ENCODE measurements at regions not wholly inside any gene's neighbourhood (a gene's known extent, or its start where the extent isn't known, plus 50 kb on each side); places are given as distances from the start of the nearest gene placed in this dataset.
"Not testable (repeated sequence)": the region's sequence is repeated elsewhere in the genome, so short reads cannot be mapped to it uniquely, and the experiment has no call there.

- DNase-seq (ENCODE audit: low spot score); H3K27me3 Mint-ChIP-seq (ENCODE audit: low read depth); H3K27ac Mint-ChIP-seq; H3K4me1 Mint-ChIP-seq (ENCODE audit: low read depth); H3K4me3 Mint-ChIP-seq: not testable (repeated sequence)
- Mint-ChIP-seq H3K9me3 (peaks cover 45% of the 10 kb centered on the region), H3K36me3 (ENCODE audit: low read depth) (peaks cover 31% of the 10 kb centered on the region)
Observed at GRCh38 chr4:49140351-49140750, 154.3 kb downstream of the CWH43 start.

DNA sequence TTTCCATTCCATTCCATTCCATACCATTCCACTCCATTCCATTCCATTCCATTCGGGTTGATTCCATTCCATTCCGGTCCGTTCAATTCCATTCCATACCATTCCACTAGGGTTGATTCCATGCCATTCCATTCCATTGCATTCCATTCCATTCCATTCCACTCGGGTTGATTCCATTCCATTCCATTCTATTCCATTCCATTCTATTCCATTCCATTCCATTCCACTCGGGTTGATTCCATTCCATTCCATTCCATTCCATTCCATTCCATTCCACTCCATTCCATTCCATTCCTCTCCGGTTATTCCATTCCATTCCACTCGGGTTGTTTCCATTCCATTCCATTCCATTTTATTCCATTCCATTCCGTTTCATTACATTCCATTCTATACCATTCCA, 155.9 kb downstream of the CWH43 start:
- H3K27me3 Mint-ChIP-seq (ENCODE audit: low read depth); H3K27ac Mint-ChIP-seq; DNase-seq (ENCODE audit: low spot score); H3K4me1 Mint-ChIP-seq (ENCODE audit: low read depth); H3K4me3 Mint-ChIP-seq: not testable (repeated sequence)
- Mint-ChIP-seq H3K9me3 (peaks cover 52% of the 10 kb centered on the region), H3K36me3 (ENCODE audit: low read depth) (peaks cover 32% of the 10 kb centered on the region)

DNA sequence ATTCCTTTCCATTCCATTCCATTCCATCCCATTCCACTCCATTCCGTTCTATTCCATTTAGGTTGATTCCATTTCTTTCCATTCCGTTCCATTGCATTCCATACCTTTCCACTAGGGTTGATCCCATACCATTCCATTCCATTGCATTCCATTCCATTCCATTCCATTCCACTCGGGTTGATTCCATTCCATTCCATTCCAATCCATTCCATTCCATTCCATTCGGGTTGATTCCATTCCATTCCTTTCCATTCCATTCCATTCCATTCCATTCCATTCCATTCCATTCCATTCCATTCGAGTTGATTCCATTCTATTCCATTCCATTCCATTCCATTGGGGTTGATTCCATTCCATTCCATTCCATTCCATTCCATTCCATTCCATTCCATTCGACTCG, 161.1 kb downstream of the CWH43 start:
- DNase-seq (ENCODE audit: low spot score); H3K27me3 Mint-ChIP-seq (ENCODE audit: low read depth); H3K4me1 Mint-ChIP-seq (ENCODE audit: low read depth); H3K4me3 Mint-ChIP-seq; H3K27ac Mint-ChIP-seq: not testable (repeated sequence)
- Mint-ChIP-seq H3K36me3 (ENCODE audit: low read depth) (peaks cover 45% of the 10 kb centered on the region), H3K9me3 (peaks cover 69% of the 10 kb centered on the region)

- DNase-seq (ENCODE audit: low spot score); H3K4me3 Mint-ChIP-seq; H3K27me3 Mint-ChIP-seq (ENCODE audit: low read depth); H3K4me1 Mint-ChIP-seq (ENCODE audit: low read depth); H3K27ac Mint-ChIP-seq: not testable (repeated sequence)
- Mint-ChIP-seq H3K9me3 (peaks cover 68% of the 10 kb centered on the region), H3K36me3 (ENCODE audit: low read depth) (peaks cover 45% of the 10 kb centered on the region)
Observed at GRCh38 chr4:49147596-49147995, 161.5 kb downstream of the CWH43 start.

- H3K4me3 Mint-ChIP-seq; DNase-seq (ENCODE audit: low spot score); H3K27ac Mint-ChIP-seq; H3K27me3 Mint-ChIP-seq (ENCODE audit: low read depth); H3K4me1 Mint-ChIP-seq (ENCODE audit: low read depth): not testable (repeated sequence)
- peaks cover 68% of the 10 kb centered on the region for H3K9me3 Mint-ChIP-seq
- H3K36me3 Mint-ChIP-seq (ENCODE audit: low read depth): peaks cover 46% of the 10 kb centered on the region
Observed at GRCh38 chr4:49149006-49149975, 163.2 kb downstream of the CWH43 start.

DNA sequence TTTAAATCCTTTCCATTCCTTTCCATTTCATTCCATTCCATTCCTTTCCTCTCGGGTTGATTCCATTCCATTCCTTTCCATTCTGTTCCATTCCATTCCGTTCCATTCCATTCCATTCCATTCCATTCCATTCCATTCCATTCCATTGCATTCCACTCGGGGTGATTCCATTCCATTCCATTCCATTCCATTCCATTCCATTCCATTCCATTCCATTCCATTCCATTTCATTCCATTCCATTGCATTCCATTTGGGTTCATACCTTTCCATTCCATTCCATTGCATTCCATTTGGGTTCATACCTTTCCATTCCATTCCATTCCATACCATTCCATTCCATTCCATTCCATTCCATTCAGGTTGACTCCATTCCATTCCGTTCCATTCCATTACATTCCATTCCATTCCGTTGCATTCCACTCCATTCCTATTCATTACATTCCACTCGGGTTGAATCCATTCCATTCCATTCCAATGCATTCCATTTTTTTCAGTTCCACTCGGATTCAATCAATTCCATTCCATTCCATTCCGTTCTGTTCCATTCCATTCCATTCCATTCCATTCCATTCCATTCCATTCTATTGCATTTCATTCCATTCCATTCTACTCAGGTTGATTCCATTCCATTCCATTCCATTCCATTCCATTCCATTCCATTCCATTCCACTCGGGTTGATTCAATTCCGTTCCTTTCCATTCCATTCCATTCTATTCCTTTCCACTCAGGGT, 164.4 kb downstream of the CWH43 start:
- not testable (repeated sequence) for H3K27me3 Mint-ChIP-seq (ENCODE audit: low read depth); H3K4me1 Mint-ChIP-seq (ENCODE audit: low read depth); H3K27ac Mint-ChIP-seq; H3K4me3 Mint-ChIP-seq; DNase-seq (ENCODE audit: low spot score)
- peaks cover 49% of the 10 kb centered on the region for H3K36me3 Mint-ChIP-seq (ENCODE audit: low read depth)
- peaks cover 70% of the 10 kb centered on the region for H3K9me3 Mint-ChIP-seq

- H3K27ac Mint-ChIP-seq; DNase-seq (ENCODE audit: low spot score); H3K4me3 Mint-ChIP-seq; H3K27me3 Mint-ChIP-seq (ENCODE audit: low read depth); H3K4me1 Mint-ChIP-seq (ENCODE audit: low read depth): not testable (repeated sequence)
- peaks cover 76% of the 10 kb centered on the region for H3K9me3 Mint-ChIP-seq
- H3K36me3 Mint-ChIP-seq (ENCODE audit: low read depth): peaks cover 52% of the 10 kb centered on the region
Observed at GRCh38 chr4:49153011-49153410, 166.9 kb downstream of the CWH43 start.

DNA sequence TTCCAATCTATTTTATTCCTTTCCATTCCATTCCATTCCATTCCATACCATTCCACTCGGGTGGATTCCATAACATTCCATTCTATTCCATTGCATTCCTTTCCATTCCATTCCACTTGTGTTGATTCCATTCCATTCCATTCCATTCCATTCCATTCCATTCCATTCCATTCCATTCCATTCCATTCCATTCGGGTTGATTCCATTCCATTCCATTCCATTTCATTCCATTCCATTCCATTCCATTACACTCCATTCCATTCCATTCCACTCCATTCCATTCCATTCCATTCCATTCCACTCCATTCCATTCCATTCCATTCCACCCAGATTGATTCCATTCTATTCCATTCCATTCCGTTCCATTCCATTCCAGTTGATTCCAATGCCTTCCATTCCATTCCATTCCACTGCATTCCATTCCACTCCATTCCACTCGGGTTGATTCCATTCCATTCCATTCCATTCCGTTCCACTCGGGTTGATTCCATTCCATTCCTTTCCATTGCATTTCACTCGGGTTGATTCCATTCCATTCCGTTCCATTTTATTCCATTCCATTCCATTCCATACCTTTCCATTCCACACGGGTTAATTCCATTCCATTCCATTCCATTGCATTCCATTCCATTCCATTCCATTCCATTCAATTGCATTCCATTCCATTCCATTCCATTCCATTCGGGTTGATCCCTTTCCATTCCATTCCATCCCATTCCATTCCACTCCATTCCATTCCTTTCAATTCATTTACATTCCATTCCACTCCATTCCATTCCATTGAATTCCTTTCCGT, 168.4 kb downstream of the CWH43 start:
- H3K27me3 Mint-ChIP-seq (ENCODE audit: low read depth); H3K27ac Mint-ChIP-seq; H3K4me1 Mint-ChIP-seq (ENCODE audit: low read depth); DNase-seq (ENCODE audit: low spot score); H3K4me3 Mint-ChIP-seq: not testable (repeated sequence)
- Mint-ChIP-seq H3K9me3 (peaks cover 66% of the 10 kb centered on the region), H3K36me3 (ENCODE audit: low read depth) (peaks cover 45% of the 10 kb centered on the region)

- not testable (repeated sequence) for DNase-seq (ENCODE audit: low spot score); H3K27me3 Mint-ChIP-seq (ENCODE audit: low read depth); H3K4me1 Mint-ChIP-seq (ENCODE audit: low read depth); H3K4me3 Mint-ChIP-seq; H3K27ac Mint-ChIP-seq
- H3K36me3 Mint-ChIP-seq (ENCODE audit: low read depth): peaks cover 41% of the 10 kb centered on the region
- peaks cover 60% of the 10 kb centered on the region for H3K9me3 Mint-ChIP-seq
Observed at GRCh38 chr4:49155270-49155669, 169.2 kb downstream of the CWH43 start.

DNA sequence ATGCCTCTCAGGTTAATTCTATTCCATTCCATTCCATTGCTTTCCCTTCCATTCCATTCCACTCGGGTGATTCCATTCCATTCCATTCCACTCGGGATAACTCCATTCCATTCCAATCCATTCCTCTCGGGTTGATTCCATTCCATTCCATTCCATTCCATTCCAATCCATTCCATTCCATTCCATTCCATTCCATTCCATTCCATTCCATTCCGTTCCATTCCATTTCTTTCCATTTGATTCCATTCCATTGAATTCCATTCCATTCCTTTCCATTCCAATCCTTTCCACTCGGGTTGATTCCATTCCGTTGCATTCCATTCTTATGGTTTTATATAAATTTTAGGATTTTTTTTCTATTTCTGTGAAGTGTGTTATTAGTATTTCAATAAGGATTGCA, 170.2 kb downstream of the CWH43 start:
- H3K4me3 Mint-ChIP-seq; DNase-seq (ENCODE audit: low spot score); H3K27me3 Mint-ChIP-seq (ENCODE audit: low read depth); H3K4me1 Mint-ChIP-seq (ENCODE audit: low read depth); H3K27ac Mint-ChIP-seq: not testable (repeated sequence)
- peaks cover 51% of the 10 kb centered on the region for H3K9me3 Mint-ChIP-seq
- peaks cover 33% of the 10 kb centered on the region for H3K36me3 Mint-ChIP-seq (ENCODE audit: low read depth)

- not testable (repeated sequence) for DNase-seq (ENCODE audit: low spot score); H3K27ac Mint-ChIP-seq; H3K4me1 Mint-ChIP-seq (ENCODE audit: low read depth); H3K4me3 Mint-ChIP-seq; H3K27me3 Mint-ChIP-seq (ENCODE audit: low read depth)
- peaks cover 51% of the 10 kb centered on the region for H3K9me3 Mint-ChIP-seq
- peaks cover 33% of the 10 kb centered on the region for H3K36me3 Mint-ChIP-seq (ENCODE audit: low read depth)
Observed at GRCh38 chr4:49157630-49158029, 171.6 kb downstream of the CWH43 start.

DNA sequence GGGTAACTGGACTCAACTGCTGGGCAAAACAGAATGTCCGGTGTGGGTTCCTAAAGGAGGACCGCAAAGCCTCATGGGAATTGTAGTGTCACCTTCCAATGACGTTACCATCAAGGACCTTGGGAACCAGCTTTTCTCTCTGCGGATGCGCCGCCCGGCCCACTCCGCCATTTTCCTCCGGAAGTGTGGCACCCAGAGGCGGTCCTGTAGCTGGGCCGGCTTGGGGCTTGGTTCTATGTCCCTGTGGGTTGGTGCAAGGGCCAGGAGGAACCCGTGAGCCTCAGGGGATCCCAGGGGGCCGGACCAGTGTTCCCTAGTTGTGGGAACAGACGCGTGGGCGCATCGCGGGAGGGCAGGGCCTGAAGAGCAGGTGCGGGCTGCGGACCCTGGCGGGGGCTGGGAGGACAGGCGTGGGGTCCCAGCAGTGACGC, 175.1 kb downstream of the CWH43 start:
- H3K36me3 Mint-ChIP-seq (ENCODE audit: low read depth); DNase-seq (ENCODE audit: low spot score); H3K27ac Mint-ChIP-seq; H3K27me3 Mint-ChIP-seq (ENCODE audit: low read depth); H3K4me1 Mint-ChIP-seq (ENCODE audit: low read depth); H3K4me3 Mint-ChIP-seq: not testable (repeated sequence)
- peaks cover 23% of the 10 kb centered on the region for H3K9me3 Mint-ChIP-seq

DNA sequence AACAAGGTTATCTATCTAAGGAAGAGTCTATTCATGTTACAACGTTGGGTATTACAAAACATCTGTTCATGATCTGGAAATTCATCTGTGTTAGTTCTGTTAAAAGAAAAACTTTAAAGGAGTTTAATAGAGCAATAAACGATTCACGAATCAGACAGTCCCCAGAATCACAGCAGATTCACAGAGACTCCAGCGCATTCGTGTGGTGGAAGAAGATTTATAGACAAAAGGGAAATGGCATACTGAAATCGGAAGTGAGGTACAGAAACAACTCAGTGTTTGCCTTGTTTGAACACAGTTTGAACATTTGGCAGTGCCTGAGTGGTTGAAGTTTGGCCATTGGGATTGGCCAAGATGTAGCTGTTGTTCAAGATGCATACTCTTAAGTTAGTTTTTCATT, 178.8 kb downstream of the CWH43 start:
- not testable (repeated sequence) for H3K4me1 Mint-ChIP-seq (ENCODE audit: low read depth); H3K27ac Mint-ChIP-seq; DNase-seq (ENCODE audit: low spot score); H3K4me3 Mint-ChIP-seq; H3K9me3 Mint-ChIP-seq; H3K36me3 Mint-ChIP-seq (ENCODE audit: low read depth); H3K27me3 Mint-ChIP-seq (ENCODE audit: low read depth)

GRCh38 chr4:49177847-49178246, 191.8 kb downstream of the CWH43 start:
- not testable (repeated sequence) for H3K4me1 Mint-ChIP-seq (ENCODE audit: low read depth); H3K27ac Mint-ChIP-seq; DNase-seq (ENCODE audit: low spot score); H3K4me3 Mint-ChIP-seq; H3K27me3 Mint-ChIP-seq (ENCODE audit: low read depth); H3K36me3 Mint-ChIP-seq (ENCODE audit: low read depth); H3K9me3 Mint-ChIP-seq

Data from T-helper 2 cell treated with Interferon-gamma antibody and Interleukin-4, amounts not matched to agents 5 μg/mL and 100 μg/mL, for 36 hours (primary cell).